Aorta (tissue), 5 donors: ENCODE measurements at regions not wholly inside any gene's neighbourhood (a gene's known extent, or its start where the extent isn't known, plus 50 kb on each side); places are given as distances from the start of the nearest gene placed in this dataset.

ENCODE experiments used
- ATAC-seq: fragments of 200-7000 bp; cut with Tn5 transposase; one replicate; pipeline ENCODE4 v1.9.1; 2022; ENCODE audit warnings: moderate library complexity; ENCODE audit not compliant: low FRiP score
- DNase-seq, 2 donors: peaks; one replicate each; pipeline ENCODE4 v3.0.0-alpha.2; 2020
- H3K27ac ChIP-seq, 2 donors: one replicate each; pipeline ENCODE4 v1.5.1; 2013; ENCODE audit warnings: low read length in 2 of 2, mild to moderate bottlenecking in 2 of 2, moderate library complexity in 2 of 2, control low read depth in 1 of 2, inconsistent platforms in 1 of 2, low read depth in 1 of 2
- H3K27me3 ChIP-seq, 2 donors: one replicate each; pipeline ENCODE4 v1.6.1; 2013; ENCODE audit warnings: control low read depth in 1 of 2, low read length in 1 of 2, mild to moderate bottlenecking in 1 of 2, moderate library complexity in 1 of 2; ENCODE audit not compliant: insufficient read depth in 2 of 2, control insufficient read depth in 1 of 2
- H3K36me3 ChIP-seq, 2 donors: one replicate each; pipeline ENCODE4 v1.6.1; 2013; ENCODE audit warnings: control low read depth in 1 of 2, low read length in 1 of 2, mild to moderate bottlenecking in 1 of 2; ENCODE audit not compliant: insufficient read depth in 2 of 2, control insufficient read depth in 1 of 2
- H3K4me1 ChIP-seq, 2 donors: one replicate each; pipeline ENCODE4 v1.6.1; 2013; ENCODE audit warnings: low read length in 2 of 2, control low read depth in 1 of 2, mild to moderate bottlenecking in 1 of 2, moderate library complexity in 1 of 2; ENCODE audit not compliant: insufficient read depth in 2 of 2, control insufficient read depth in 1 of 2
- H3K4me3 ChIP-seq, 2 donors: one replicate each; pipeline ENCODE4 v1.5.1; 2013; ENCODE audit warnings: low read length in 2 of 2, control low read depth in 1 of 2, mild to moderate bottlenecking in 1 of 2
- H3K9me3 ChIP-seq: one replicate; pipeline ENCODE4 v1.6.1; 2013; ENCODE audit warnings: mild to moderate bottlenecking, low read length; ENCODE audit not compliant: control insufficient read depth
- WGBS, 2 donors: extraction: QIAGEN DNeasy Blood & Tissue Kit; methylation state at CpG; one replicate each; pipeline ENCODE4 v1.1.7; 2013; 5-methylcytosine and 5-hydroxymethylcytosine counted together
- intact Hi-C, 2 donors: fragments of 100-400 bp; cut with DNase I; formaldehyde crosslinking; loops; one replicate each; pipeline versions ENCODE4 v1.14.2 to v1.15.0; 2022
- donor health status: healthy with polysubstance abuse.
- donor health status: Bipolar disorder and iron deficiency.
- donor health status: DM: no; HTN: no; CAD: no.
- donor health status: DM: no; HTN: no; CAD: no.
- donor health status: DM: yes; HTN: yes; CAD: no.

GRCh38 chr13:33394294-33394932 lies 108.9 kb upstream of the STARD13 start:
- no peaks in the 10 kb centered on the region for H3K36me3 ChIP-seq
- no peaks in the 10 kb centered on the region for H3K9me3 ChIP-seq
- no peak overlapping the region for H3K4me3 ChIP-seq
- DNase-seq: no peak
- H3K27ac ChIP-seq: no peak overlapping the region
- intact Hi-C loops: no loop called here
- WGBS, 2 donors: 86 to 90% methylated on average over 3 of the region's 3 CpGs
- ATAC-seq: no peak
- H3K27me3 ChIP-seq: no peaks in the 10 kb centered on the region
- H3K4me1 ChIP-seq: no peaks in the 10 kb centered on the region

DNA sequence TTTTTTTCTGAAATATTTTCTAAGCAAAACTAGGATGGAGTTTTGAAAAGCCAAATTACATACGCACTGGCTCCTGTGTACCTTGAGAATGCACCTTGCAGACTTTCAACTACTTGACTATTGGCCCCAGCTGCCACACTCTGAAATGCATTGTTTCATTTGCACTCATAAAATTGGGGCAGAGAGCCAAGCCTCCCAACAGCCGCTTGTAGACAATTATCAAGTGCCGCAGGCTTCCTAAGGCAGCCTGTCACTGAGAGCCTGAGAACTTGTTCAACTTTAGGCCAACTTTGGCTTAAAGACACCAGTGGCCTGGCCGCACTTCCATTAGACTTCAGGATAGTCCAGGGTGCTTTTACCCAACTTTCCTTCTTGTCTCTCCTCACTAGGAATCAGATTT lies 115.7 kb upstream of the STARD13 start:
- Histone ChIP-seq H3K36me3 (no peaks in the 10 kb centered on the region), H3K9me3 (no peaks in the 10 kb centered on the region), H3K27me3 (no peaks in the 10 kb centered on the region), H3K4me3 (no peak overlapping the region), H3K4me1 (no peaks in the 10 kb centered on the region), H3K27ac (no peak overlapping the region)
- whole genome bisulfite sequencing, 2 donors: 85 to 86% methylated on average over 4 of the region's 4 CpGs
- ATAC-seq: no peak
- intact Hi-C loops: no loop called here
- DNase-seq: no peak

- DNase-seq: no peak
- Histone ChIP-seq H3K27ac (no peak overlapping the region), H3K9me3 (no peaks in the 10 kb centered on the region), H3K36me3 (no peaks in the 10 kb centered on the region), H3K4me1 (no peaks in the 10 kb centered on the region), H3K27me3 (no peaks in the 10 kb centered on the region), H3K4me3 (no peak overlapping the region)
- intact Hi-C loops: no loop called here
- no peak for ATAC-seq
- WGBS, 2 donors: 81 to 84% methylated on average over 7 of the region's 7 CpGs
These were observed 117.4 kb upstream of the STARD13 start for GRCh38 chr13:33402975-33403374.

DNA sequence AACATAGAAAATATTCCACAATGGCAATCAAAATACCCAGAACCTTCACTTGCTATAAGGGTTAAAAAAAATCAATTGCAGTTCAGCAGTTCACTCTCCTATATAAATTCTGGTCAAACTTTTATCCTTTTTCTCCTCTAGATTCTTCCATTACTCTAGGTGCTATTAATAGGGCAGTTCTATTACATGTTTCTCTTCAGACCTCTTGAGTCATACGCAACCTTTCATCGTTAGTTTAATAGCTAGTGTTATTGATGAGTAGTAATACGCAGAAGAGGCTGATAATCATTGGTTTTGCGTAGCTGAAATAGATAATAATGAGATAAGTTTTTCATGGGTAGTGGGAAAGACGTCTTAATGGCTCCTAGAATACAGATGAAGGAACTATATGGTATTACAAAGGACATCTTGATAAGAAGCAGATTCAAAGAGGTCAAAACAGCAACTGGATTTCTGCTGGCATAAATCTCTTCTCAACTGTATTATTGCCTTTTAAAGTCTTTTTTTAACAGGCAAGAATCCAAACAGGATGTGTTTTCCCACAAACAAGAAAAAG lies 118.3 kb upstream of the STARD13 start:
- Histone ChIP-seq H3K36me3 (no peaks in the 10 kb centered on the region), H3K9me3 (no peaks in the 10 kb centered on the region), H3K27ac (no peak overlapping the region), H3K4me1 (no peaks in the 10 kb centered on the region), H3K27me3 (no peaks in the 10 kb centered on the region), H3K4me3 (no peak overlapping the region)
- intact Hi-C loops: no loop called here
- 91 to 92% methylated on average over 5 of the region's 5 CpGs for WGBS, 2 donors
- ATAC-seq: no peak
- no peak for DNase-seq

DNA sequence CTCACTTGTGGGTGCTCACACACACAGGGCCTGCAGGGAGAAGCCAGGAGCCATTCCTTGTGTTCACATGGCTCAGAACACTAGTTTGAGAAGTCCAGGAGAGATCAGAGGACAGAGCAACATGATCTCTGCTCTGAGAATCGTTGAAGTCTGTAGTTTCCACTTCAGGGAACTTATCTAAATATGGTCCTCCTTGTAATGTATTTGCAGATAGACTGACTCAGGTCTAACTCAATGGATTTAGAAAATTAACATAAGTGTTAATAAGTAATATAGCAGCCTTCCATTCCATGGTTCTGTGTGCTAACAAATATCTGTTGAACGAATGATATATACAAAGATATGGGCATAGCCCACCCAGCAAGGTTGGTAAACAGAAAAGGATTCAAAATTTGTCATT lies 119.8 kb upstream of the STARD13 start:
- WGBS, 2 donors: 85 to 88% methylated on average over 2 of the region's 2 CpGs
- DNase-seq (no peak), ATAC-seq (no peak)
- Histone ChIP-seq H3K4me1 (no peaks in the 10 kb centered on the region), H3K36me3 (no peaks in the 10 kb centered on the region), H3K27me3 (no peaks in the 10 kb centered on the region), H3K9me3 (no peaks in the 10 kb centered on the region), H3K4me3 (no peak overlapping the region), H3K27ac (no peak overlapping the region)
- intact Hi-C loops: no loop called here

DNA sequence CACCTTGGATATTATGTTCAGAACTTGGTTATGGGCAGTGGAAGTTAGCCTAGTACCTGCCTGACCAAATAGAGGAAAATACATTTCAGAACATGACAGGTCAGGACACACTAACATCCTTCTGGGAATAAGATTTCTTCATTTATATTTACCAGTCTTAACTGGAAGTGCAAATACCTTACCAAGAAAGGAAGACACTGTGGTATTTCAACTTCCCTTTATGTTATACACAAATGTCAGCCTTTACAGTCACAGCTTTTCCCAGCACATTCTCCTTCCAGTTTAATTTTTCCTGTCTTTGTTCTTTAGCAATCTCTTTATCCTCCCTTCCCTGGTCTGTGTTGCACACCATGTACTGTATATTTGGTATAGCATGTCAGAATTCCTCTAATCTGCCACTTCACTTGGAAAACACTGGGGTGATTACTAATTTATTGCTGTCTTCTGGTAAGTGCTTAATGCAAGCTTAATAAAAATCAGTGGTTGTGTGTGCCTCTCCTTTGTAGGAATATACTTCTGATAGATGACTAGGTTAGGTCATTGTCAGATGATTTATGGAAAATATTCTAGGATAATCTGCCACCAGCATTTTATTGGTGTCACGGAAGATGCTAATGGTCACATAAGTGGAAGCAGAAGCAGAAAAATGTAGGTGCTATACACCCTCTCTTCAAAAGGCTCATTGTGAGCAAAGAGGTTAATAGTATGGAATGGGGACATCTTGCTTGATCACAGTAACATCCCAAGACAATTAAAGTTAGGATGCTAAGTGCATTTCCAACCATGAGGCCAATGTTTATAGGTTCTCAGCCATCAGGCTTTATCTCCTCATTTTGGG lies 124.3 kb upstream of the STARD13 start:
- ATAC-seq (no peak), DNase-seq (no peak)
- H3K36me3 ChIP-seq: no peaks in the 10 kb centered on the region
- no peak overlapping the region for H3K27ac ChIP-seq
- H3K9me3 ChIP-seq: no peaks in the 10 kb centered on the region
- no peaks in the 10 kb centered on the region for H3K4me1 ChIP-seq
- H3K27me3 ChIP-seq: no peaks in the 10 kb centered on the region
- intact Hi-C loops: no loop called here
- WGBS, 2 donors: 100% methylated on average over 1 of the region's 1 CpG
- H3K4me3 ChIP-seq: no peak overlapping the region

- DNase-seq (no peak), ATAC-seq (no peak)
- H3K4me3 ChIP-seq: no peak overlapping the region
- no peaks in the 10 kb centered on the region for H3K9me3 ChIP-seq
- no peaks in the 10 kb centered on the region for H3K27me3 ChIP-seq
- no peak overlapping the region for H3K27ac ChIP-seq
- no peaks in the 10 kb centered on the region for H3K36me3 ChIP-seq
- no peaks in the 10 kb centered on the region for H3K4me1 ChIP-seq
- intact Hi-C loops: no loop called here
- WGBS, 2 donors: 96 to 97% methylated on average over 2 of the region's 2 CpGs
These were observed 125.1 kb upstream of the STARD13 start for GRCh38 chr13:33410619-33411018.

- WGBS, 2 donors: 63 to 90% methylated on average over 1 of the region's 1 CpG
These were observed 125.8 kb upstream of the STARD13 start for GRCh38 chr13:33411312-33411711.

GRCh38 chr13:33415822-33416221 lies 130.3 kb upstream of the STARD13 start:
- Histone ChIP-seq H3K36me3 (no peaks in the 10 kb centered on the region), H3K4me1 (no peaks in the 10 kb centered on the region), H3K4me3 (no peak overlapping the region), H3K27ac (no peak overlapping the region), H3K9me3 (no peaks in the 10 kb centered on the region), H3K27me3 (no peaks in the 10 kb centered on the region)
- intact Hi-C loops: no loop called here
- DNase-seq: no peak
- WGBS, 2 donors: 93 to 98% methylated on average over 1 of the region's 1 CpG
- ATAC-seq: no peak

More at GRCh38 chr13:33411312-33411711, 125.8 kb upstream of the STARD13 start:
- Histone ChIP-seq H3K36me3 (no peaks in the 10 kb centered on the region), H3K4me3 (no peak overlapping the region), H3K27me3 (no peaks in the 10 kb centered on the region), H3K27ac (no peak overlapping the region), H3K4me1 (no peaks in the 10 kb centered on the region), H3K9me3 (no peaks in the 10 kb centered on the region)
- intact Hi-C loops: no loop called here
- DNase-seq: no peak
- ATAC-seq: no peak
